ENCODE measurements at regions not wholly inside any gene's neighbourhood (a gene's known extent, or its start where the extent isn't known, plus 50 kb on each side); places are given as distances from the start of the nearest gene placed in this dataset.
A peak's percentile ranks its signal among the peaks of the same experiment; 100 is the strongest.

- TF ChIP-seq NR2F1 (CRISPR knock-in tag; IDR thresholded peaks at IDR 0.05): peak in 1 of 2 experiments; percentile 66; a peak in 1 of 4 replicates
- no peak for TF ChIP-seq HNRNPK (IDR thresholded peaks at IDR 0.05; ENCODE audit: low read depth, low read length, poor library complexity, severe bottlenecking)
- TF ChIP-seq ZNF850 (CRISPR knock-in tag; conservative IDR thresholded peaks at IDR 0.05): no peak
- TF ChIP-seq GMEB1 (CRISPR knock-in tag; IDR thresholded peaks at IDR 0.05; ENCODE audit: borderline replicate concordance): no peak
- TF ChIP-seq MEF2D (CRISPR knock-in tag; IDR thresholded peaks at IDR 0.05): no peak
- no peak for TF ChIP-seq NFIC (IDR thresholded peaks at IDR 0.05; ENCODE audit: low read length)
Measured at GRCh38 chr5:93886917-93887361, 145.5 kb upstream of the POU5F2 start (continued).

GRCh38 chr5:93886098-93886806, 144.9 kb upstream of the POU5F2 start:
- intact Hi-C loops (cut with micrococcal nuclease; ENCODE audit: unreplicated experiment) (no loop called here), in situ Hi-C loops (cut with HindIII; ENCODE audit: extremely low pct_ligation_motif_present, low pct_unique_long_range_greater_than_20kb) (no loop called here)
- CTCF ChIA-PET (ENCODE audit: low intra/inter-chr PET ratio, low total read pairs): no interaction called here
- Histone ChIP-seq H4K20me1 (ENCODE audit: insufficient read depth, low read length) (no peaks in the 10 kb centered on the region), H3K4me2 (ENCODE audit: low read depth, low read length) (no peak overlapping the region), H2AFZ (ENCODE audit: low read length) (no peak overlapping the region), H3K9me3 (ENCODE audit: low read length) (no peaks in the 10 kb centered on the region), H3K27ac (ENCODE audit: extremely low read length, insufficient read depth, low read length) (no peak overlapping the region), H3K9ac (ENCODE audit: insufficient read depth, low read depth, low read length) (no peak overlapping the region), H3K4me1 (ENCODE audit: insufficient read depth, low read length) (peaks cover 19% of the 10 kb centered on the region), H3K36me3 (replicated peaks in 1 of 2; ENCODE audit: control insufficient read depth in 1 of 2, insufficient read depth in 2 of 2, low read length in 2 of 2) (no peaks in the 10 kb centered on the region), H3K27me3 (ENCODE audit: control insufficient read depth in 1 of 2, insufficient read depth in 2 of 2, low read length in 2 of 2) (no peaks in the 10 kb centered on the region), H3K4me3 (replicated peaks in 1 of 3; ENCODE audit: insufficient read depth in 1 of 3, low read depth in 2 of 3, low read length in 3 of 3) (no peak overlapping the region), H3K79me2 (ENCODE audit: insufficient read depth, low read length) (no peaks in the 10 kb centered on the region)
- DNase-seq (ENCODE audit: low spot score): no peak
- 85% methylated on average over 7 of the region's 7 CpGs for WGBS (ENCODE audit: low lambda C conversion rate)
- POLR2A ChIA-PET: no interaction called here
- BruUV-seq (replicated peaks): no TSS peak
- ATAC-seq: no peak
- no peak for FAIRE-seq
- 0 out of 2 replicates have a peak, but pooled peaks have one; percentile 41 for TF ChIP-seq CEBPB (IDR thresholded peaks at IDR 0.05; ENCODE audit: borderline replicate concordance, low read depth, low read length)
- TF ChIP-seq NAIF1 (CRISPR knock-in tag; IDR thresholded peaks at IDR 0.05; ENCODE audit: borderline replicate concordance): no peak
- TF ChIP-seq RFX5 (IDR thresholded peaks at IDR 0.05; ENCODE audit: low read depth, low read length): peak; percentile 44; the same call in 1 of the 2 replicates
- no peak for TF ChIP-seq FOSL2 (CRISPR knock-in tag; IDR thresholded peaks at IDR 0.05)
- no peak for TF ChIP-seq CCAR2 (optimal IDR thresholded peaks at IDR 0.05; ENCODE audit: low read depth, low read length)
- no peak for TF ChIP-seq MXD3 (CRISPR knock-in tag; IDR thresholded peaks at IDR 0.05)
- no peak for TF ChIP-seq ZNF282 (IDR thresholded peaks at IDR 0.05; ENCODE audit: partially characterized antibody)
- no peak for TF ChIP-seq TBP (CRISPR knock-in tag; IDR thresholded peaks at IDR 0.05)
- TF ChIP-seq ZNF576 (CRISPR knock-in tag; IDR thresholded peaks at IDR 0.05): no peak
- no peak for TF ChIP-seq RXRB (CRISPR knock-in tag; IDR thresholded peaks at IDR 0.05; ENCODE audit: borderline replicate concordance)
- no peak for TF ChIP-seq MAX (IDR thresholded peaks at IDR 0.05)

Data from HepG2 (cell line).